Stimulated activated CD4-positive, alpha-beta T cell treated with anti-CD3 and anti-CD28 coated beads, Interleukin-2, amount 100 ng/mL, for 24 hours (primary cell): ENCODE measurements at regions not wholly inside any gene's neighbourhood (a gene's known extent, or its start where the extent isn't known, plus 50 kb on each side); places are given as distances from the start of the nearest gene placed in this dataset.

Source experiments
- DNase-seq, 2 donors: peaks; one replicate each; pipeline ENCODE4 v3.0.0-alpha.2; 2020

- DNase-seq = no peak
Observed at GRCh38 chr2:45300026-45300750, 290.9 kb upstream of the SIX2 start.

- DNase-seq = no peak
Observed at GRCh38 chr2:45299361-45299760, 290.1 kb upstream of the SIX2 start.

- no peak for DNase-seq
Observed at GRCh38 chr2:45293182-45293581, 283.9 kb upstream of the SIX2 start.

GRCh38 chr2:45291296-45291701, 282.0 kb upstream of the SIX2 start:
- DNase-seq = no peak

GRCh38 chr2:45289997-45290709, 280.9 kb upstream of the SIX2 start:
- no peak for DNase-seq

- DNase-seq = no peak
Observed at GRCh38 chr2:45288532-45289417, 279.5 kb upstream of the SIX2 start.

- DNase-seq = no peak
Observed at GRCh38 chr2:45287045-45287444, 277.8 kb upstream of the SIX2 start.

- DNase-seq = no peak
Observed at GRCh38 chr2:45285771-45286390, 276.6 kb upstream of the SIX2 start.

- DNase-seq = no peak
Observed at GRCh38 chr2:45285311-45285710, 276.1 kb upstream of the SIX2 start.

GRCh38 chr2:45284621-45284995, 275.4 kb upstream of the SIX2 start:
- no peak for DNase-seq

GRCh38 chr2:45283764-45284620, 274.7 kb upstream of the SIX2 start:
- DNase-seq = no peak

GRCh38 chr2:45282646-45283045, 273.4 kb upstream of the SIX2 start:
- DNase-seq = no peak

- no peak for DNase-seq
Observed at GRCh38 chr2:45281311-45281710, 272.1 kb upstream of the SIX2 start.

- no peak for DNase-seq
Observed at GRCh38 chr2:45280794-45281193, 271.5 kb upstream of the SIX2 start.

GRCh38 chr2:45279356-45279755, 270.1 kb upstream of the SIX2 start:
- DNase-seq = no peak

- DNase-seq = no peak
Observed at GRCh38 chr2:45278365-45279078, 269.3 kb upstream of the SIX2 start.

GRCh38 chr2:45276914-45277313, 267.7 kb upstream of the SIX2 start:
- no peak for DNase-seq

- no peak for DNase-seq
Observed at GRCh38 chr2:45275806-45276205, 266.6 kb upstream of the SIX2 start.

- DNase-seq = no peak
Observed at GRCh38 chr2:45275242-45275805, 266.1 kb upstream of the SIX2 start.

GRCh38 chr2:45274250-45274926, 265.1 kb upstream of the SIX2 start:
- no peak for DNase-seq
